ENCODE measurements at regions not wholly inside any gene's neighbourhood (a gene's known extent, or its start where the extent isn't known, plus 50 kb on each side); places are given as distances from the start of the nearest gene placed in this dataset.

- Histone ChIP-seq H2AFZ (ENCODE audit: low read depth, low read length) (no peak overlapping the region), H3K4me2 (ENCODE audit: insufficient read depth, low read length) (no peak overlapping the region), H3K9ac (ENCODE audit: low read depth, low read length) (no peak overlapping the region), H3K36me3 (ENCODE audit: insufficient read depth, low read length) (no peaks in the 10 kb centered on the region), H3K27me3 (ENCODE audit: insufficient read depth, low read length, poor library complexity) (no peaks in the 10 kb centered on the region), H3K27ac (ENCODE audit: low read length) (no peak overlapping the region), H3K9me3 (ENCODE audit: insufficient read depth, low read length, severe bottlenecking) (no peaks in the 10 kb centered on the region), H4K20me1 (ENCODE audit: insufficient read depth, low read length) (no peaks in the 10 kb centered on the region), H3K4me1 (ENCODE audit: insufficient read depth, low read length) (no peaks in the 10 kb centered on the region), H3K79me2 (ENCODE audit: insufficient read depth, low read length) (no peaks in the 10 kb centered on the region), H3K4me3 (ENCODE audit: low read depth in 1 of 2, low read length in 2 of 2) (no peak overlapping the region)
- ATAC-seq (ENCODE audit: insufficient read depth, low read depth) (no peak), DNase-seq (no peak)
- TF ChIP-seq EZH2 (IDR thresholded peaks at IDR 0.05; ENCODE audit: borderline replicate concordance, low read depth, low read length, severe bottlenecking): no peak
- TF ChIP-seq CTCF (IDR thresholded peaks at IDR 0.05; ENCODE audit: borderline replicate concordance, extremely low read depth, low read length, poor library complexity, severe bottlenecking): no peak
Observed at GRCh38 chr2:104407641-104408040, 446.3 kb upstream of the POU3F3 start.

GRCh38 chr2:104408266-104408665 lies 445.6 kb upstream of the POU3F3 start:
- no peak overlapping the region for H3K27ac ChIP-seq (ENCODE audit: low read length)
- no peaks in the 10 kb centered on the region for H3K79me2 ChIP-seq (ENCODE audit: insufficient read depth, low read length)
- DNase-seq (no peak), ATAC-seq (ENCODE audit: insufficient read depth, low read depth) (no peak)
- H2AFZ ChIP-seq (ENCODE audit: low read depth, low read length): no peak overlapping the region
- no peaks in the 10 kb centered on the region for H4K20me1 ChIP-seq (ENCODE audit: insufficient read depth, low read length)
- TF ChIP-seq EZH2 (IDR thresholded peaks at IDR 0.05; ENCODE audit: borderline replicate concordance, low read depth, low read length, severe bottlenecking) (no peak), CTCF (IDR thresholded peaks at IDR 0.05; ENCODE audit: borderline replicate concordance, extremely low read depth, low read length, poor library complexity, severe bottlenecking) (no peak)
- H3K36me3 ChIP-seq (ENCODE audit: insufficient read depth, low read length): no peaks in the 10 kb centered on the region
- H3K9ac ChIP-seq (ENCODE audit: low read depth, low read length): no peak overlapping the region
- H3K9me3 ChIP-seq (ENCODE audit: insufficient read depth, low read length, severe bottlenecking): no peaks in the 10 kb centered on the region
- no peaks in the 10 kb centered on the region for H3K27me3 ChIP-seq (ENCODE audit: insufficient read depth, low read length, poor library complexity)
- H3K4me2 ChIP-seq (ENCODE audit: insufficient read depth, low read length): no peak overlapping the region
- no peaks in the 10 kb centered on the region for H3K4me1 ChIP-seq (ENCODE audit: insufficient read depth, low read length)
- no peak overlapping the region for H3K4me3 ChIP-seq (ENCODE audit: low read depth in 1 of 2, low read length in 2 of 2)

- Histone ChIP-seq H3K9ac (ENCODE audit: low read depth, low read length) (no peak overlapping the region), H3K27me3 (ENCODE audit: insufficient read depth, low read length, poor library complexity) (no peaks in the 10 kb centered on the region), H3K36me3 (ENCODE audit: insufficient read depth, low read length) (no peaks in the 10 kb centered on the region), H2AFZ (ENCODE audit: low read depth, low read length) (no peak overlapping the region), H3K4me2 (ENCODE audit: insufficient read depth, low read length) (no peak overlapping the region), H3K27ac (ENCODE audit: low read length) (no peak overlapping the region), H3K9me3 (ENCODE audit: insufficient read depth, low read length, severe bottlenecking) (no peaks in the 10 kb centered on the region), H3K4me1 (ENCODE audit: insufficient read depth, low read length) (no peaks in the 10 kb centered on the region), H3K79me2 (ENCODE audit: insufficient read depth, low read length) (no peaks in the 10 kb centered on the region), H4K20me1 (ENCODE audit: insufficient read depth, low read length) (no peaks in the 10 kb centered on the region), H3K4me3 (ENCODE audit: low read depth in 1 of 2, low read length in 2 of 2) (no peak overlapping the region)
- ATAC-seq (ENCODE audit: insufficient read depth, low read depth): no peak
- TF ChIP-seq CTCF (IDR thresholded peaks at IDR 0.05; ENCODE audit: borderline replicate concordance, extremely low read depth, low read length, poor library complexity, severe bottlenecking): no peak
- no peak for TF ChIP-seq EZH2 (IDR thresholded peaks at IDR 0.05; ENCODE audit: borderline replicate concordance, low read depth, low read length, severe bottlenecking)
- DNase-seq: no peak
Observed at GRCh38 chr2:104410136-104410535, 443.8 kb upstream of the POU3F3 start.

- ATAC-seq (ENCODE audit: insufficient read depth, low read depth) (no peak), DNase-seq (peak; percentile 21)
- no peak overlapping the region for H3K4me2 ChIP-seq (ENCODE audit: insufficient read depth, low read length)
- H3K27ac ChIP-seq (ENCODE audit: low read length): no peak overlapping the region
- no peak overlapping the region for H3K9ac ChIP-seq (ENCODE audit: low read depth, low read length)
- no peaks in the 10 kb centered on the region for H3K27me3 ChIP-seq (ENCODE audit: insufficient read depth, low read length, poor library complexity)
- H2AFZ ChIP-seq (ENCODE audit: low read depth, low read length): no peak overlapping the region
- no peaks in the 10 kb centered on the region for H3K9me3 ChIP-seq (ENCODE audit: insufficient read depth, low read length, severe bottlenecking)
- TF ChIP-seq EZH2 (IDR thresholded peaks at IDR 0.05; ENCODE audit: borderline replicate concordance, low read depth, low read length, severe bottlenecking) (no peak), CTCF (IDR thresholded peaks at IDR 0.05; ENCODE audit: borderline replicate concordance, extremely low read depth, low read length, poor library complexity, severe bottlenecking) (peak; percentile 65)
- H3K36me3 ChIP-seq (ENCODE audit: insufficient read depth, low read length): no peaks in the 10 kb centered on the region
- no peaks in the 10 kb centered on the region for H4K20me1 ChIP-seq (ENCODE audit: insufficient read depth, low read length)
- H3K79me2 ChIP-seq (ENCODE audit: insufficient read depth, low read length): no peaks in the 10 kb centered on the region
- H3K4me3 ChIP-seq (ENCODE audit: low read depth in 1 of 2, low read length in 2 of 2): no peak overlapping the region
- no peaks in the 10 kb centered on the region for H3K4me1 ChIP-seq (ENCODE audit: insufficient read depth, low read length)
Observed at GRCh38 chr2:104412384-104412783, 441.5 kb upstream of the POU3F3 start.
